ENCODE measurements at regions not wholly inside any gene's neighbourhood (a gene's known extent, or its start where the extent isn't known, plus 50 kb on each side); places are given as distances from the start of the nearest gene placed in this dataset.

GRCh38 chr11:19353287-19353850, 112.6 kb upstream of the E2F8 start:
- ATAC-seq (no peak), DNase-seq (no peak)
- no peak for TF ChIP-seq POLR2A (IDR thresholded peaks at IDR 0.05)
- no peak for TF ChIP-seq CTCF (IDR thresholded peaks at IDR 0.05)
- H3K36me3 ChIP-seq (replicated peaks in 1 of 2; ENCODE audit: insufficient read depth in 1 of 2, low read depth in 2 of 2): no peaks in the 10 kb centered on the region
- H3K27me3 ChIP-seq: no peaks in the 10 kb centered on the region
- peaks cover 4% of the 10 kb centered on the region for H3K4me1 ChIP-seq
- H3K27ac ChIP-seq: no peak overlapping the region
- intact Hi-C loops (cut with DNase I): no loop called here
- WGBS, 2 donors: 84 to 88% methylated on average over 2 of the region's 2 CpGs
- no peak overlapping the region for H3K4me3 ChIP-seq
- no peaks in the 10 kb centered on the region for H3K9me3 ChIP-seq

GRCh38 chr11:19352771-19353160, 112.0 kb upstream of the E2F8 start:
- peaks cover 4% of the 10 kb centered on the region for H3K4me1 ChIP-seq
- intact Hi-C loops (cut with DNase I): no loop called here
- WGBS, 2 donors: 56 to 58% methylated on average over 9 of the region's 9 CpGs
- no peak overlapping the region for H3K4me3 ChIP-seq
- TF ChIP-seq POLR2A (IDR thresholded peaks at IDR 0.05): no peak
- TF ChIP-seq CTCF (IDR thresholded peaks at IDR 0.05): no peak
- H3K36me3 ChIP-seq (replicated peaks in 1 of 2; ENCODE audit: insufficient read depth in 1 of 2, low read depth in 2 of 2): no peaks in the 10 kb centered on the region
- ATAC-seq (no peak), DNase-seq (no peak)
- no peak overlapping the region for H3K27ac ChIP-seq
- no peaks in the 10 kb centered on the region for H3K27me3 ChIP-seq
- H3K9me3 ChIP-seq: no peaks in the 10 kb centered on the region

- no peaks in the 10 kb centered on the region for H3K36me3 ChIP-seq (replicated peaks in 1 of 2; ENCODE audit: insufficient read depth in 1 of 2, low read depth in 2 of 2)
- WGBS, 2 donors: 54 to 63% methylated on average over 5 of the region's 5 CpGs
- intact Hi-C loops (cut with DNase I): no loop called here
- no peak overlapping the region for H3K4me3 ChIP-seq
- ATAC-seq (no peak), DNase-seq (no peak)
- TF ChIP-seq POLR2A (IDR thresholded peaks at IDR 0.05) (no peak), CTCF (IDR thresholded peaks at IDR 0.05) (no peak)
- H3K4me1 ChIP-seq: peaks cover 4% of the 10 kb centered on the region
- no peak overlapping the region for H3K27ac ChIP-seq
- no peaks in the 10 kb centered on the region for H3K9me3 ChIP-seq
- H3K27me3 ChIP-seq: no peaks in the 10 kb centered on the region
These were observed 111.5 kb upstream of the E2F8 start for GRCh38 chr11:19352072-19352770.

- Histone ChIP-seq H3K9me3 (no peaks in the 10 kb centered on the region), H3K27ac (no peak overlapping the region), H3K4me1 (peaks cover 7% of the 10 kb centered on the region), H3K36me3 (replicated peaks in 1 of 2; ENCODE audit: insufficient read depth in 1 of 2, low read depth in 2 of 2) (no peaks in the 10 kb centered on the region), H3K4me3 (no peak overlapping the region), H3K27me3 (no peaks in the 10 kb centered on the region)
- ATAC-seq (no peak), DNase-seq (no peak)
- 51 to 54% methylated on average over 4 of the region's 4 CpGs for WGBS, 2 donors
- TF ChIP-seq CTCF (IDR thresholded peaks at IDR 0.05) (no peak), POLR2A (IDR thresholded peaks at IDR 0.05) (no peak)
- intact Hi-C loops (cut with DNase I): no loop called here
These were observed 110.7 kb upstream of the E2F8 start for GRCh38 chr11:19351426-19351825.

- peaks cover 20% of the 10 kb centered on the region for H3K4me1 ChIP-seq
- H3K27ac ChIP-seq: no peak overlapping the region
- no peaks in the 10 kb centered on the region for H3K36me3 ChIP-seq (replicated peaks in 1 of 2; ENCODE audit: insufficient read depth in 1 of 2, low read depth in 2 of 2)
- intact Hi-C loops (cut with DNase I): no loop called here
- H3K4me3 ChIP-seq: no peak overlapping the region
- TF ChIP-seq CTCF (IDR thresholded peaks at IDR 0.05): no peak
- no peak for TF ChIP-seq POLR2A (IDR thresholded peaks at IDR 0.05)
- WGBS, 2 donors: 79 to 80% methylated on average over 11 of the region's 11 CpGs
- DNase-seq (no peak), ATAC-seq (no peak)
- H3K27me3 ChIP-seq: peaks cover 0 to 11% of the 10 kb centered on the region in 2 donors
- H3K9me3 ChIP-seq: no peaks in the 10 kb centered on the region
These were observed 109.4 kb upstream of the E2F8 start for GRCh38 chr11:19350160-19350559.
